HepG2 (cell line): ENCODE measurements at regions not wholly inside any gene's neighbourhood (a gene's known extent, or its start where the extent isn't known, plus 50 kb on each side); places are given as distances from the start of the nearest gene placed in this dataset.

ENCODE experiments used
- ATAC-seq: fragments of 200-7000 bp; cut with Tn5 transposase; 3 replicates; pipeline ENCODE4 v1.9.1; 2020; ENCODE audit warnings: mild to moderate bottlenecking, moderate library complexity
- BruUV-seq: library from RNA; stranded (reverse); fragments of 400-500 nt; replicated peaks from 2 replicates; lab custom pipeline; 2021; lab: Mats Ljungman, UMichigan
- CTCF ChIA-PET: fragments of 300-600 bp; formaldehyde crosslinking; extraction: SDS; loops from one replicate; lab custom pipeline; 2021; ENCODE audit warnings: low total read pairs, inconsistent platforms, low intra/inter-chr PET ratio; lab: Yijun Ruan, JAX
- POLR2A ChIA-PET: fragments of 350-600 bp; sonication (Branson Sonifier 250); formaldehyde crosslinking; loops from one replicate; lab custom pipeline; 2020; ENCODE audit warnings: antibody characterized with exemption, inconsistent platforms; lab: Yijun Ruan, JAX
- DNase-seq: peaks from one replicate; pipeline ENCODE4 v3.0.0-alpha.2; 2015; ENCODE audit warnings: low spot score
- FAIRE-seq: peaks from 3 replicates; lab custom pipeline; 2011; peaks lifted over from hg19 to GRCh38; lab: Jason Lieb, UNC
- H2AFZ ChIP-seq: one replicate; pipeline ENCODE4 v1.6.1; 2011; ENCODE audit warnings: low read length, inconsistent platforms
- H3K27ac ChIP-seq: fragments of 300-600 bp; 3 replicates; pipeline ENCODE4 v1.8.0; 2011; ENCODE audit warnings: mixed run types, mild to moderate bottlenecking, mixed read lengths, low read length, inconsistent platforms; ENCODE audit not compliant: insufficient read depth; ENCODE audit errors: extremely low read length
- H3K27me3 ChIP-seq, 2 experiments: fragments of 200-600 bp in 1 of 2; 2 replicates in 1 of 2; 3 replicates in 1 of 2; pipeline versions ENCODE4 v1.6.0 to v1.8.0; 2011; ENCODE audit warnings: low read length in 2 of 2, mild to moderate bottlenecking in 2 of 2, moderate library complexity in 2 of 2, inconsistent platforms in 1 of 2; ENCODE audit not compliant: insufficient read depth in 2 of 2, control insufficient read depth in 1 of 2
- H3K36me3 ChIP-seq, 2 experiments: fragments of 200-600 bp in 1 of 2; replicated peaks in 1 of 2; 2 replicates in 1 of 2; 3 replicates in 1 of 2; pipeline versions ENCODE4 v1.5.1 to v1.8.0; 2011; ENCODE audit warnings: low read length in 2 of 2, inconsistent platforms in 1 of 2; ENCODE audit not compliant: insufficient read depth in 2 of 2, control insufficient read depth in 1 of 2
- H3K4me1 ChIP-seq: 2 replicates; pipeline ENCODE4 v1.5.1; 2012; ENCODE audit warnings: low read length, inconsistent platforms; ENCODE audit not compliant: insufficient read depth
- H3K4me2 ChIP-seq: 2 replicates; pipeline ENCODE4 v1.6.0; 2011; ENCODE audit warnings: low read depth, low read length, inconsistent platforms
- H3K4me3 ChIP-seq, 3 experiments: fragments of 200-600 bp in 1 of 3; sonication (generic), shearing (Covaris generic) in 1 of 3; replicated peaks in 1 of 3; 2 replicates each; pipeline ENCODE4 v1.5.1; 2011 to 2016; ENCODE audit warnings: low read length in 3 of 3, inconsistent platforms in 2 of 3, low read depth in 2 of 3, mild to moderate bottlenecking in 2 of 3, control low read depth in 1 of 3, mixed read lengths in 1 of 3; ENCODE audit not compliant: insufficient read depth in 1 of 3
- H3K79me2 ChIP-seq: one replicate; pipeline ENCODE4 v1.6.1; 2011; ENCODE audit warnings: low read length, inconsistent platforms; ENCODE audit not compliant: insufficient read depth
- H3K9ac ChIP-seq: 2 replicates; pipeline ENCODE4 v1.6.0; 2011; ENCODE audit warnings: mild to moderate bottlenecking, low read depth, low read length, inconsistent platforms; ENCODE audit not compliant: insufficient read depth
- H3K9me3 ChIP-seq: 2 replicates; pipeline ENCODE4 v1.5.1; 2012; ENCODE audit warnings: mild to moderate bottlenecking, low read length
- H4K20me1 ChIP-seq: 2 replicates; pipeline ENCODE4 v1.6.0; 2011; ENCODE audit warnings: inconsistent platforms, mild to moderate bottlenecking, low read length, moderate library complexity; ENCODE audit not compliant: insufficient read depth
- BCLAF1 ChIP-seq: fragments of 450-650 bp; IDR thresholded peaks from 2 replicates; pipeline ENCODE4 v1.6.1; 2017; ENCODE audit warnings: mild to moderate bottlenecking
- BRD4 ChIP-seq: sonication (generic); formaldehyde crosslinking; IDR thresholded peaks from 2 replicates; pipeline ENCODE4 v1.4.0; 2020; ENCODE audit warnings: missing genetic modification reagents
- E2F1 ChIP-seq: sonication (generic); formaldehyde crosslinking; IDR thresholded peaks from 2 replicates; pipeline ENCODE4 v1.5.0; 2020; ENCODE audit warnings: missing genetic modification reagents
- THAP9 ChIP-seq: sonication (generic); formaldehyde crosslinking; IDR thresholded peaks from 2 replicates; pipeline ENCODE4; 2020; ENCODE audit warnings: missing genetic modification reagents, mild to moderate bottlenecking, borderline replicate concordance
- ZNF205 ChIP-seq: IDR thresholded peaks from 2 replicates; pipeline ENCODE4 v1.6.1; 2018; ENCODE audit warnings: missing biosample characterization, missing genetic modification reagents
- WGBS: methylation state at CpG from one replicate; pipeline ENCODE4 v1.1.6; 2017; ENCODE audit warnings: low lambda C conversion rate; 5-methylcytosine and 5-hydroxymethylcytosine counted together
- in situ Hi-C: cut with HindIII; loops from 2 replicates; pipeline ENCODE4 v1.10.0; 2017; ENCODE audit warnings: low pct_unique_long_range_greater_than_20kb; ENCODE audit not compliant: extremely low pct_ligation_motif_present
- intact Hi-C: fragments of 100-400 bp; cut with micrococcal nuclease; formaldehyde crosslinking; loops from one replicate; pipeline ENCODE4 v1.10.0; 2022; ENCODE audit not compliant: unreplicated experiment

- ATAC-seq (no peak), DNase-seq (no peak), FAIRE-seq (no peak)
- Histone ChIP-seq H3K79me2 (no peaks in the 10 kb centered on the region), H2AFZ (no peak overlapping the region), H3K36me3 (no peaks in the 10 kb centered on the region), H3K4me2 (no peak overlapping the region), H3K27me3 (no peaks in the 10 kb centered on the region), H3K4me1 (no peaks in the 10 kb centered on the region), H4K20me1 (no peaks in the 10 kb centered on the region), H3K9ac (no peak overlapping the region), H3K9me3 (no peaks in the 10 kb centered on the region), H3K4me3 (no peak overlapping the region), H3K27ac (no peak overlapping the region)
- no TSS peak for BruUV-seq
- POLR2A ChIA-PET, result no interaction called here
- CTCF ChIA-PET, result no interaction called here
- WGBS, result 19% methylated on average over 3 of the region's 3 CpGs
- TF ChIP-seq ZNF205 (no peak), BCLAF1 (no peak), THAP9 (no peak), BRD4 (CRISPR knock-in tag) (no peak), E2F1 (CRISPR knock-in tag) (no peak)
- TF ChIP-seq, all 625 proteins: peak for 0
- in situ Hi-C loops (no loop called here), intact Hi-C loops (no loop called here)
Measured at GRCh38 chr4:162782096-162782777, 384.5 kb downstream of the NAF1 start.
